ENCODE measurements at regions not wholly inside any gene's neighbourhood (a gene's known extent, or its start where the extent isn't known, plus 50 kb on each side); places are given as distances from the start of the nearest gene placed in this dataset.
"Not testable (repeated sequence)": the region's sequence is repeated elsewhere in the genome, so short reads cannot be mapped to it uniquely, and the experiment has no call there.

DNA sequence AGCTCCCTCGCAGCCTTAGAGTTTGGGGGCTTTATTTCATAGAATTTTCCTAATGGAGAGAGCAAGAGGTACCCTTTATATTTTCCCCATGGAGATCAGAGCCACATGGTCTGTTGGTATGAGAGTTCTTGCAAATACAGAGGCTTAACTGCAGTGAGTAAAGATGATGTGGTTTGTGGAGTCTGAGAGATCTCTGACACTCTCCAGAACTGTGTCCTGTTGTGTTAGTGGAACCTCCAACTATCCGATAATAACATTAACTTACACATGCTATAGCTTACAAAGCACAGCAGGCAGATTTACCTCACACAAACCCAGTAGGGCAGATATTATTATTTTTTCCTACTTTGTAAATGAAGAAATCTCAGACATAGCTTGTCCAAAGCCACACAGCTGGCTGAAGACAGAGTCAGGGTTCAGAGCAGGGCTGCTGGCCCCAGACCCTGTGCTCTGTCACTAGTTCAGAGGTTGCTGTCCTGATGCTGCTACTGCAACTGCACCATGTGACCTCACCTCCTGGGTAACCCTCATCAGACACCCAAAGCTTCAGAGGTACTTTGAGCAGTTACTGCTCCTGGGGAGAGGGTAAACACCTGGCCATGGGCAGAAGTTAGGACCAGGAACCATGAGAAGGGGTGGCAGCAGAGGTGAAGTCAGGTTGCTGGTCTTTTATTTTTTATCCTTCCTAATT, 384.8 kb upstream of the PROX1 start:
- DNase-seq: no peak

DNA sequence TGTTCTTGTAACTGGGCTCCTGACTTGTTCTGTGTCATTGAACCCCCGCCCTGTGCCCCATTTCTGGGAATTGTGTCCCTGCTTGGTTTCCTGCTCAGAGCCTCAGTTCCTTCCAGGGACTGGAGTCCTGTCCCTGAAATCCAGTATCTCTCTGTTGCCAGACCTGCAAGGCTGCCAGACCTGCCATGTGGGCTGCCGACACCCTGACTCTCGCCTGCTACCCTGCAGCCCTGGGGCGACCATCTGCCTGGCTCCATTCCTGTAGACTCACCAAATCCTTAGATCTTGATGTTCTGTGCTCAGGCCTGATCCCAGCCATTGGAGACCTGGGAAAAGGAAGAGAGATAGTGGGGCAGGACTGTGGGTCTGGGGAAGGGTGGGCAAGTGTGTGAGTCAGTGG, 383.3 kb upstream of the PROX1 start:
- no peak for DNase-seq

DNA sequence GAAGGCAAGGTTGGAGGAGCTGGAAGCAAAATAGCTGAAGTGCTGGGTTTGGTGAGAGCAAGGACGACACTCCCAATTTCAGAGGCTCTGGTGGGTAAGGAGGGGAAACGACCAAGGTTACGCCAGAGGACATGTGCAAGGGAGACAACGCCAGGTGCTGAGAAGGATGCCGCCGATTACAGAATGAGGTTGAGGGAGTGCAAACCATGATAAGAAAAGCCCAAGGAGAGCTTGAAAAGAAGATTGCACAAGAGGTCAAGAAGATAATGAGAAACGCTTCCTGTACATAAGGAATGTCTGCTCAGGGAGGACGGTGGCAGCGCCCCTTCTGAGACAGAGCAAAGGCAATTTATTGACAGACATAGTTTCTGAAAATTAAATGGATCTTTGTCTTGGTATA, 382.0 kb upstream of the PROX1 start:
- no peak for DNase-seq

DNA sequence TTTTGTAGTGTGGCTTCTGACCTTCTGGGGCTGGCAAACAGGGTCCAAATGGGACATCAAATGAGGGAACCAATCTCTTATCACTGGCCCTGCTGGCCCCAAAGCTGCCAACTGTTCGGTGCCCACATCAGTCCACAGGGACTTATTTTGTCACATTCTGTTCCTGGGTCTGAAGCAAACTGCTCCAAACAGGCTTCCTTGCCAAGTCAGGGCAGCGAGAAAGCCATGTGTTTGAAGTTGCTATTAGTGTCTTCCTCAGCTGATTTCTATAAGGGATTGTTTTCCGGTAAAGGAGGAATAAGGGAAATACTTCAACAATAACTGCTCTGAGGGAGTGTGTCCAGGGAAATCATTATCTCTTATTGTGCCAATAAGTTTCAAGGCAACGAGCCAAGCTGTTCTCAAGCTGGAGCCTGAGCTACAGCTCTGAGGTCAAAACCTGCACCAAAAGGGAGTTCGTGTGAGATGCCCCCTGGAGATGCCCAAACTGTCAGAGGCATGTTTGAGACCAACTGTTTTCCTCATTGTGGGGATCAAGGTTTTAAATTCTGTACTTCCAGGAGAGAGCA, 381.4 kb upstream of the PROX1 start:
- no peak for DNase-seq

DNA sequence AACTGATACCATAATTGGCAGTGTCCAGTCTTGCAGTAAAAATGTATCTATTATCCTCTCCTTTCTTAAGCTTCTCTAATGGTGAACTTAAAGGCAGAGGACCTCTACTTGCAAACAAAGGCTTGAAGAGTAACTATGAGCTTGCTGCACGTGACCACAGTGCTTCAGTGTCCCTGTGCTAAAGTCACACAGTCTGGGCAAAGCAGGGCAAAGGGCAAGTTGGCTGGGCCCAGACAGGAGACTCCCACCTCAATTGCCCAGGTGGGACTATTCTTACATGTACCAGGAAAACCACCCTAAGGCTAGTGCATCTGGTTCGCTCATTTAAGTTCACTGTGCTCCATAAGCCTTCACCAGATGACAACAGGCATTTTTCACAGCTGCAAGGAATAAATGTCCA, 374.2 kb upstream of the PROX1 start:
- no peak for DNase-seq

DNA sequence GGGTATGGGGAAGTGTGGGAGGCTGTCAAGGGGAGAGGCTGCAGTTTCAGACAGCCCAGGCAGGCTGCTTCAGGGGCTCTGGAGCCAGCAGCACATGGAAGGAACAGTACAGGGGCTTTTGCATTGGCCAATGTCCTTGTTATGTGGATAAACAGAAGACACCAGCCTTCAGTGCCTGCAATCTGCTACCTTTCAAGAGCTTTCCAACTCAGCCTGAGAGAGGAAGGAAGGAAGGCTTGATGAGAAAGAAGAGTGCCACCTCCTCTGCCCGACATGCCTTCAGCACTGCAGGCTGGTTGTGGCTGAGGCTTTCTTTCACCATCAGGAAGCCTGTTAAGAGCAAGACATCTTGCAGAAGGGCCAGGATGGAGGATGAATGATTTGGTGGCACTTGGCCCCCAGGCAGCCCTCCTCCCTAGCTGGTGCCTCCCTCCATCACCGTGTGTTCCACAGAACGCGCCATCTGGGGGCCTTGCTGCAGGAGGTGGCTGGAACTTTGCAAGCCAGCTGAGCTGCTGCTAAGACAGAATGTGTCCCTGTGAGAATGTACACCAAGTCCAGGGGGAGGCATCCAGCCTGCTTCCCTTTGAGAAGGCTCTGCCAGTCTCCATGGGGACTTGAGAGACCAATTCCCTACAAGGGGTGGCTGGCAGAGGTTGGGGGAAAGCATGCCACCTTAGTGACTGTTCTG, 372.4 kb upstream of the PROX1 start:
- DNase-seq: no peak

DNA sequence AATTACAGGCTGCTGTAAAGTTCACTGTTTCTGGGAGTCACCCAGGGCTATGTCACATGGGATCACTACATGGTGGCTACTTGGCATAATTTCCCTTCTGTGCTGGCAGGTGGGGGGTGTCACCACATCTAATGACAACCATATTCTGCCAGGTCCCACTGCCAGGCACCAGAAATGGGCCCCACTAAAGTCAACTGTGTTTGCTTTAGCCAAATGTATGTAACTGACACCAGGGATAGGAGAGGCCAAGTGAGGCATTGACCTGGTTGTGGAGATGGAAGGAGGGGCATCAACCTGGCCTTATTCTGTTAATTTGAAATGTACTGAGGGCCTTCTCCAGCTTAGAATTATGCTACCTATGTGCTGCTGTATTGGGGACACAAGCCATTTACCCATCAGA, 370.6 kb upstream of the PROX1 start:
- no peak for DNase-seq

DNA sequence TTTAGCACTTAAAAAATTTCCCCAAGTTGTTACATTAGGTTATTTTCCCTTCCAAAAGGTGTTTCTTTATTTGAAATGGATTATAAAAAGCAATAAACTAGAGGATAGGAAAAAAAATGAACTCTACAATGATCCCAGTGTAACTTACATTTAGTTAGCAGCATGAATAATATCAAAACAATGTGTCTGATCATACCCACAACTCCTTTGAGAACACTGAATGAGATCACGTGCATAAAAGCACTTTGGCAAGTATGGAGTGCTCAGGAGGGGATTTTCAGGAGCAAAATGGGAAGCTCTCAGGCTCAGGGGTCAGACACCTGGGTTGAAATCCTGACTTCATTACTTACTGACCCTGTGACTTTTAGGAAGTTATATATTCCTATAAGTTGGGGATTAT, 369.7 kb upstream of the PROX1 start:
- no peak for DNase-seq

DNA sequence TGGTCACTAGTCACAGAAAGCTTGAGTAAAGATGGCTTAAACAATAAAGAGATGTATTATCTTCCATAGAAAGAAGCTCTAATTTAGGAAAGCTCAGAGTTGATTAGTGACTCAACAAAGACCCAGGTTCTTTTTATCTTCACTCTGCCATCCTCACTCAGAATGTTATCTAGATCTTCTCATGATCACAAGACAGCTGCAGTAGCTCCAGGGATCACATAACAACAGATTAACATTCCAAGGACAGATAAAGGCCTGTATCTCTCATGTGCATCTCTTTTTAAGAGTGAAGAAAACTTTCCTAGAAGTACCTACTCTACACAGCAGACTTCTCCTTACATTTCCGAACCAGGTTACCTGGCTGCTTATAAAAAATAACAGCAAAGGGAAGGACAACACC, 368.7 kb upstream of the PROX1 start:
- DNase-seq: no peak

DNA sequence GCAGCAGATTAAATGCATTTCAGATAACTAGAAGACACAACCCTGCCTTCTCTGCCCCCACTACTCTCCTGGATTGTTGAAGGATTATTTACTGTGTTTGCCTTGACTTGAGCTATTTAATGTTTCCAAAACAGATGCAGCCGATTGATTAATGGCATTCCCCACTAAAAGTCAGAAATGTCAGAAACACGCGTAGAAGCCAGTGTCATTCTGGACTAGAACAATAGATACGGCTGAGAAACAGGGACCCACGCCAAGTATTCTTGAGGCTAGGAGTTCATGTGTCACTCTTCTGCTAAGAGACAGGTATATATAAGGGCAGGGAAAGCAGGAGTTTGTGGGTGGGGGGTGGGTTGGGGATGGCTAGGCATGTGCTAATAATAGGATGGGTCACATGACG, 366.7 kb upstream of the PROX1 start:
- no peak for DNase-seq

DNA sequence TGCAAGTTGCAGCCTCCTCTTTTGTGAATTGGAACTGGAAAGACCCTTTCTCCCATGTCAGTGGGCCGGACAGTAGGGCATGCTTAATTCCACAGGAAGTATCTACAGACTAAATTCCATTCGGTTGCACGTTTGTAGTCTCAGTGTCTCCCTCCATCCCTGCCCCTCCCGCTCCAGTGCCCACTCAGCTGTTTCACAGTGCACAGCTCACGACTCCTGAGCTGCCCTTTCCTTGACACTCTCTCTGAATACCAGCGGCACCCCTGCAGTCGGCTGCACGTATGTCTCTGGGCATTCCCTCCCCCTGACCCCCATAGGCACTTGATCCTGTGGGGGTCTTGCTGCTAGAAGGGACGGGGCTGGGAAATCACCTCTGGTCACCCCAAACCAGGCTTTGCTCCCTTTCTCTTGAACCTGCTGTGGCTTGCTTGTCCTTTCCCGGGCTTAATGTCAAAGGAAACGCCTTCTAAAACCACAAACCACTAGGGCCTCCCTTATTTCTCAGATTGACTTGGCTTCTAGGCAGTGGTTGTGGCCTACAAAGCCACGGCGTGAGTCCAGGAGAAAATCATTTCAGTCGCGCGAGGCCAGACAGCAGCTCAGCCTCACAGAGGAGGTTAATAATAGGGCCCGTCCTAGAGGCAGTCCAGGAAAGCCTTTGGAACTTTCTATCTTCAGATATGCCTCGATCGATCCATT, 365.3 kb upstream of the PROX1 start:
- no peak for DNase-seq

DNA sequence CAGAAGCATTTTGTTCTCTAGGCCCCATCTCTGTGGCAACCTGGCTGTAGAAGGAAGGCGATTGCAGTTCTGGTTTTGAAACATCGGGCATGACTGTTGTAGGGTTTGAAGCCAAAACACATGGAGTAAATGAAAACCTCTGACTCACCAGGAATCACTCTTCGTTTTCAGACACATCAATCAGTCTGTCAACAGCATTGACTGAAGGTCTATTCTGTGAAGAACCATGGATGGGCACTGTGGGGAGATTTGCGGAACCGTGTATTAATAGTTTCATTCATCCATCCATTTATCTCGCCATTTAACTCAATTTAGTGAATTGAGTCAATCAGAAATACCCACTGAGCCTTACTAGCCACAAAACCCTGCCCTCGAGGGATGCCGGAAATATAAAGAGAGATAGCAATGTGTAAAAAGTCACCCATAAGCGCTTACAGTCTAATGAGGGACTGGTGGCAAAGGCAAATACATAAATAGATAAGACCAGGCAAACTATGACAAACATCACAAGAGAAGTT, 364.6 kb upstream of the PROX1 start:
- DNase-seq: no peak

DNA sequence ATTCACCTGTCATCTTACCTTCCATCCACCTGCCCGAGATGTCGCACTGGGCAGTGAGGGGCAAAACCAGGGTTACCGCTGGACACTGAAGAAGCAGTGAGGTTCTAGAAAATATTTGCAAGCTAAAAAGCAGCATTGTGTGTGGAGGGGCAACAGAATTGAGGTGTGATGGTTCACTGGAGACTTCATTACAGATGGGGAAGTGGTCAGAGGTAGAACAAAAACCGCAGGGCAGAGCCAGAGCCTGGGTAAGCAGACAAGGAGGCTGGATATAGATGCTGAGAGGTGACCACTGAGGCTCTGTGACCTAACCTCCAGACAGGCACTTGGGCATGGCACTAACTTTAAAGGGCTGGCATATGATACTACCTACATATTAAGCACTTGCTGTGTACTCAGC, 363.9 kb upstream of the PROX1 start:
- no peak for DNase-seq

DNA sequence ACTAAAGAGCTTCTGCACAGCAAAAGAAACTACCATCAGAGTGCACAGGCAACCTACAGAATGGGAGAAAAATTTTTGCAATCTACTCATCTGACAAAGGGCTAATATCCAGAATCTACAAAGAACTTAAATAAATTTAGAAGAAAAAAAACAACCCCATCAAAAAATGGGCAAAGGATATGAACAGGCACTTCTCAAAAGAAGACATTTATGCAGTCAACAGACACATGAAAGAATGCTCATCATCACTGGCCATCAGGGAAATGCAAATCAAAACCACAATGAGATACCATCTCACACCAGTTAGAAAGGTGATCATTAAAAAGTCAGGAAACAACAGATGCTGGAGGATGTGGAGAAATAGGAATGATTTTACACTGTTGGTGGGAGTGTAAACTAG, 351.0 kb upstream of the PROX1 start:
- not testable (repeated sequence) for DNase-seq

DNA sequence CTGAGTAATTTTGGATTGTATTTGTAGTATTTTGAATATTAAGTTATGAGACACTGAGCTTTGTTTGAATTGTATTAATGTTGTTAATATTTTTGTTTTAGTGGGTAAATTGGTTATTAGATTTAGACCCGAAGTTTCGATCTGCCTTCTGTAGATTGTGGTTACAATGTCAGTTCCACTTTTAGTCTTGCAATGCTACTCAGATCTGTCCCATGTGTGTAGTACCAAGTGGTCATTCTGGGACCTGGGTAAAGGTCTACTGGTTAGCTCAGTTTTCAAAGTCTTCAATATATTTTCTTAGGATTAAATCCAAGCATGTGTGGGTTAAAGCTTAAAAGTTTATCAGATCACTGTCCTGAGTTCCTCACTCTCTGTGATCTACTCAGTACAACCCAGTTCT, 346.5 kb upstream of the PROX1 start:
- DNase-seq: no peak

DNA sequence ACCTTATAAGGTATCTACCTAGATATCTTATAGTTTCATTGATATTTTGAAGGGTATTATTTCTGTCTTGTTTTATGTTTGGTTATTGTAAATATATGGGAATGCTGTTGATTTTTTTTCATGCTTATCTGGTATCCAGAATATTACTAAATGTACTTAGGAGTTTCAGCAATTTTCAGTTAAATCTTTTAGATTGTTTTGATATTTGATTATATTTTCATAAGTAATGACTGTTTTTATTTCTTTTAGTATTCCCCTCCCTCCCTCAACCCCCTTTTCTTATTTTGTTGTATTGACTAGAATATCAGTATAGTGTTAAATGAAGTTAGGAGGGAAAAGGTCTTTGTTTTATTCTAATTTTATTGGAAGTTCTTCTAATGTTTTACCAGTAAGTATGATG, 344.4 kb upstream of the PROX1 start:
- DNase-seq: no peak

DNA sequence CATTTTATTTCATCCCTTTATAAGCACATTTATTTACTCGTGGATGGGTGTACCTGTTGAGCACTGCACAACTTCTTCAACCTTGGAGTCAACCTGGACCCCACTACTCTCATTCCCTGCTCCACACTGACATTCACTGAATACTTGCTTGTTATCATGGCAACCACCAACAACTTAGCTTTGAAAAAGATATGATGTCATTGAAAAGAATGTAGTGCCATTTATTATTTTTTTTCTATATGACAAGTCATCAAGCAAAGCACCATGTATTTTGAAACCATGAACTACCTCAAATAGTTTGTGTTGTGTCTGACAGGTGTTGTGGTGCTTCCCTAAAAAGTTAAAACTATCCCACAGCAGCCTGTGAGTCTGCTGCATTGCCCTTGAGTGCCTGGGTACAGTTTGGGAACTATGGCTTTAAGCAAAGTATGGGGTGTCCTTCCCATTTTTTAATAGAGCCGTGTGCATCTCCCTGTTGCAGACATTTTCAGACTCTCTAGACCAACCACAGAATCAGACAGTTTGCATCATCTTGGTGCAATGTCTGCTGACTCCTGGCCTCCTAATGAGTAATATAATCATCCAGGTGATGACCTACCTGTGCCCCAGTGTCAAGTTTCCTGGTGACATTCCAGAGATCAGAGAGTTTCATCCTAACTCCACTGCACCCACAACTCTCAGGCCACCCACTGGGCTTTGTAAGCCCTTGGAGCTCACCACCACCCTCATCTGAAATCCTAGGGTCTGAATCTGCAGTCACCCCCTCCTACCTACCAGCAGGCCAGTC, 339.7 kb upstream of the PROX1 start:
- DNase-seq: no peak

DNA sequence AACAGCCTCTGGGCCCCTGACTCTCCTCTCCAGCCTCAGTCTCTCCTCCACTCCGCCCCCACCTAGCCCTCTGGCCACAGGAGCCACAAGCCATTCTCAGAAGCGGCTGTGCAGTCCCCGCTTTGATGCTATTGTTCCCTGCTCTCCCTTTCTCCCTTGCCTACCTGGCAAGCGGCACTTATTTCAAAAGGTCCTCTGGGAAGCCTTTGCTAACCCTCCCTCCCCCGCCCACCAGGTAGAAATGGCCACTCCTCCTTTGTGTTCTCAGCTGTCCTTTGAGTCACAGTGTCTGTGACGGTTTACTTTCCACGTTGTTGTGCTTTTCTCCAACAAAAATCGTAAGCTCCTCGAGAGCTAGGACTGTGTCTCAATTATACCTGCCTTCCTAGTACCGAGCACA, 338.4 kb upstream of the PROX1 start:
- DNase-seq: no peak

DNA sequence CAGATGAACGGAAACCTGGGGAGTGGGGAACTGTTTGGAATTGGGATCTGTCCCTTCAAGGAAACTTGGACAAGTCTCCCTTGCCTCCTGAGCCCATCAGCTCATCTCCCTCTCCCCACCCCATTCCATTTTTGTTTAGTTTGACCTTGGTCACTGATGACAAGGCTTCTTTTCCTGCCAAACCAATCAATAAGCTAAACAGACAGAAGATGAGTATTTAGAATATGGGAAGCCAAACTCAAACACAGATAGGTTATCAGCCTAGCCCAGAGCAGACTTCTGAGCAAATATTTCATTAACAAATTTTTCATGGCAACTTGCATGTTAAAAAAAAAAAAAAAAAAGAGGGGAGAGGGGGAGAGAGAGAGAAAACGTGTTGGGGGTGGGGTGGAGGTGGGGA, 337.2 kb upstream of the PROX1 start:
- no peak for DNase-seq

DNA sequence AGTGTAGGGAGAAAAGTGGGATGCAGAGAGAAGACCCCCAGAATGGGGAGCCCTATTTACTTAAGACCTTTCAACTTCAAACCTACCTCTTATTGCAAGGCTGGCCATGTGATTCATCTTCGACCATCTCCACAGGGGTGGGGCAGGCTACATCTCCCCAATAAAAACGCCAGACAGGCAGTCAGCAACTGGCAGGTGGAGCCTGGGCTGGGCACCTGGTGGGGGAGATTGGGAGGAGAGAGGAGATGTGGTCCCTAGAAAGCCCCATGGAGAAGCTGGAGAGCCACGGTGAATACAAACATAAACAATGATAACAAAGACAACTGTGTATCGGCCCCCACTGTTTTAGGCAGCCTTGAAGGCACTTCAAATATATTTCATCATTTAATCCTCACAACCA, 336.7 kb upstream of the PROX1 start:
- no peak for DNase-seq

DNA sequence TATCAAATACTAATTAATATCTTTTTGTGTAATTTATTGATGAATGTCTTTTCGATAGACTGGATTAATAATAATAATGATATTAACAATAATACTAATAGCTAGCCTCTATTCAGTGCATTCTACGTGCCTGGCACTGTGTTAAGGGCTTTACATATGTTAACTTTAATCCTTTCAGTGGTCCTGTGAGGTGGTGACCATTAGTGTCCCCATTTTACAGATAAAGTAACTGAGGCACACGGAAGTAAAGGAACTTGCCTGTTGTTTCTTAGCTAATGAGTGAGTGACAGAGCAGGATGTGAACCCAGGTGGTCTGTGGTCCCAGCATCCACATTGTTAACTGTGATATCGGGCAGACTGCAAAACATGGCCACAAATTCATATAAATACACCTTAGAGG, 335.7 kb upstream of the PROX1 start:
- no peak for DNase-seq

DNA sequence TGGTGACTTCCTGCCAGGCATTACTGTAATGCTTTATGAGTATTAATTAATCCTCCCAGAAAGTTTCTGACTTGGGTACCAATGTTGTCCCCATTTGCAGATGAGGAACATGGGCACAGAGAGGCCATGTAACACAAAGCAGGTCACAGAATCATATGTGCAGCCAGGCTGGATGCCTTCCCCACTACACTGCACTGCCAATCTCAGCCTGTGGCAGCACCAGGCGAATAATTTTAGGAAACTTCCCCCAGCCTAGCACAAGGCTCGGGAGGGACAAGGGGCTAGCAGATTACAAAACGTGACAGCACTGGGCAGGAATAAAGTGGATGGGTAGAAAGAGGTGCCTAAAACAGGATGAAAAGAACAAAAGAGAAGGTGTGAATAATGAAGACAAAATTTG, 331.7 kb upstream of the PROX1 start:
- no peak for DNase-seq

DNA sequence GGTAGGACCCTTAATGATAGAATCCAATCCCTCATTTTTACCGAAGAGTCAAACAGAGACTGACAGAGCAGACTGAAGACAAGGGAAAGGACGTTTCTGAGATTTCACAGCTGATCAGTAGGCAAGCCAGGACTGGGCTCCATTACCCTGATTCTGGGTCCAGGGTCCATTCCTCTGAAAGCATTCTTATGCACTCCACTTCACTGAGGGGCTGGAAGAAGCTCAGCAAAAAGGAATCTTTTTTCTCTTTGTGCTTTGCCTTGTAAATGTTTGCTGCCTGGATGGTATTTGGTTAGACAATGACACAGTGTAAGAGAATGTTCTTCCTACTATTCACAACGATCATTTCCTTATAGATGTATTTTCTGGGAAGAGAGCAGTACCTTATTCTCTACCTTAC, 331.3 kb upstream of the PROX1 start:
- DNase-seq: no peak

All from activated naive CD4-positive, alpha-beta T cell (primary cell).